ENCODE measurements at regions not wholly inside any gene's neighbourhood (a gene's known extent, or its start where the extent isn't known, plus 50 kb on each side); places are given as distances from the start of the nearest gene placed in this dataset.

- Histone ChIP-seq H3K27me3 (replicated peaks) (peaks cover 3% of the 10 kb centered on the region; the same call in 1 of the 2 replicates), H3K9me3 (replicated peaks) (no peaks in the 10 kb centered on the region), H3K36me3 (no peaks in the 10 kb centered on the region), H3K4me1 (replicated peaks) (no peaks in the 10 kb centered on the region), H3K27ac (no peak overlapping the region), H3K4me3 (no peak overlapping the region)
- DNase-seq (ENCODE audit: low read depth in 1 of 2, low spot score in 2 of 2): no peak
Observed at GRCh38 chr7:26468625-26469024, 177.0 kb downstream of the SNX10 start.

- DNase-seq (ENCODE audit: low read depth in 1 of 2, low spot score in 2 of 2): no peak
- Histone ChIP-seq H3K9me3 (replicated peaks) (no peaks in the 10 kb centered on the region), H3K4me3 (no peak overlapping the region), H3K27me3 (replicated peaks) (peaks cover 3% of the 10 kb centered on the region; the same call in 1 of the 2 replicates), H3K27ac (no peak overlapping the region), H3K4me1 (replicated peaks) (no peaks in the 10 kb centered on the region), H3K36me3 (no peaks in the 10 kb centered on the region)
Observed at GRCh38 chr7:26469188-26469587, 177.5 kb downstream of the SNX10 start.

GRCh38 chr7:26470691-26471090 is 179.0 kb downstream of the SNX10 start:
- Histone ChIP-seq H3K4me1 (replicated peaks) (no peaks in the 10 kb centered on the region), H3K27me3 (replicated peaks) (peaks cover 3% of the 10 kb centered on the region; the same call in 1 of the 2 replicates), H3K9me3 (replicated peaks) (no peaks in the 10 kb centered on the region), H3K4me3 (no peak overlapping the region), H3K36me3 (no peaks in the 10 kb centered on the region), H3K27ac (no peak overlapping the region)
- DNase-seq (ENCODE audit: low read depth in 1 of 2, low spot score in 2 of 2): no peak

GRCh38 chr7:26471306-26472075 is 179.8 kb downstream of the SNX10 start:
- Histone ChIP-seq H3K4me1 (replicated peaks) (no peaks in the 10 kb centered on the region), H3K4me3 (no peak overlapping the region), H3K9me3 (replicated peaks) (no peaks in the 10 kb centered on the region), H3K27me3 (replicated peaks) (peaks cover 3% of the 10 kb centered on the region; the same call in 1 of the 2 replicates), H3K27ac (no peak overlapping the region), H3K36me3 (no peaks in the 10 kb centered on the region)
- no peak for DNase-seq (ENCODE audit: low read depth in 1 of 2, low spot score in 2 of 2)

DNA sequence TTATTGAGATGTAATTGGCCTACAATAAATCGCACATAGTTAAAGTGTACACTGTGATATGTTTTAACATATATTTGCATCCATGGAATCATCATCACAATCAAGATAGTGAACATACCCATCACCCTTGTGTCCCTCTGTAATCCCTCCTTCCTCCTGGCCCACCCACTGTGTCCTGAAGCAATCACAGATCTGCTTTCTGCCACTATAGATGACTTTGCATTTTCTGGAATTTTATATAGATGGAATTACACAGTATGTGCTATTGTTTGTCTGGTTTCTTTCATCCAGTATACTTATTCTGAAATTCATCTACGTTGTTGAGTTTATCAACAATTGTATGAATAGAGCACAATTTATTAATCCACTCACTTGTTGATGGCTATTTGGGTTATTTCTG is 181.3 kb downstream of the SNX10 start:
- Histone ChIP-seq H3K9me3 (replicated peaks) (no peaks in the 10 kb centered on the region), H3K4me1 (replicated peaks) (no peaks in the 10 kb centered on the region), H3K27ac (no peak overlapping the region), H3K4me3 (no peak overlapping the region), H3K36me3 (no peaks in the 10 kb centered on the region), H3K27me3 (replicated peaks) (peaks cover 3% of the 10 kb centered on the region; the same call in 1 of the 2 replicates)
- no peak for DNase-seq (ENCODE audit: low read depth in 1 of 2, low spot score in 2 of 2)

DNA sequence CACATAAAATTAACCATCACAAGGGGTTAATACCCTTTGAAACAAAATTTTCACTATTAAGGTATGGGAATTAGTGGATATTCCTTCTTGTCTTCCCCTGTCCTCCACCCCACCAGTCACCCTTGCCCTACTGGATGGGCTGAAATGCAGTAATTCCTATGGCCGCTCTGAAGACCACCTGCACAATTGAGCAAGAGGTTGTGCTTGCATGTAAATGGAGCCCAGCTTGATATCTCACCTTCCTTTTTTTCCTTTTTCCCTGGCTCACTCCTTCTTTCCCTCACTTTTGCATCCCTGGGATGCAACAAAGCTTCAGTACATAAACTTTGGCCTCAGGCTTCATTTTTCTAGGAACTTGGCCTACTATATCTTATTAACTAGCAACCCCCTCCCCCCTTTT is 184.6 kb downstream of the SNX10 start:
- no peaks in the 10 kb centered on the region for H3K9me3 ChIP-seq (replicated peaks)
- no peak overlapping the region for H3K27ac ChIP-seq
- no peak for DNase-seq (ENCODE audit: low read depth in 1 of 2, low spot score in 2 of 2)
- no peaks in the 10 kb centered on the region; the same call in 1 of the 2 replicates for H3K27me3 ChIP-seq (replicated peaks)
- H3K4me1 ChIP-seq (replicated peaks): no peaks in the 10 kb centered on the region
- no peaks in the 10 kb centered on the region for H3K36me3 ChIP-seq
- no peak overlapping the region for H3K4me3 ChIP-seq

DNA sequence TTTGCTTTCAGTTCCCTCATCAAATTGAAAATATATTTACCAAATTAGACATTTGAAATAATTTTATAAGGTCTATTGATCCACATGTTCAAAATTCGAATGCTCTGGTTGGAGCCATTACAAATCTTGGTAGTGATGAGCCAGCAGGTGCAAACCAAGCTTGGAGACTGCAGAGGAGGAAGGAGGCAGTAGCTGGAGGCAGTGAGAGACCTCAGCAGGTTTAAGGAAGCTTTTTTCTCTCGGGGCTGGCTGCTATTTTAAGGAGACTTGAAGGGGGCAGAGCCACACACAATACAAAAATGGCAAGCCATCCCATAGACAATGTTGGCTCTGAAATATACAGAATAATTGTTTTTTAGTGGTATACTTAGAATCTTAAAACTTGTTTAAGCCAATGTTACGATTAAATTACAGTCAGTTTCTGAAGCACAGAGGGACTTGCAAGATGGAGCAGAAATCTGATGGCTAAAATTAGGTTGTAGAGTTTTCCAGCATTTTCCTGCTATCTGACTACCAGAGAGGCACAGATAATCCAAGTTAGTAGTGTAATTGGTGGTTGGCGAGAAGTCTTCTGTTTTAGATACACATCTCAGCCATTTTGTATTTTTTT is 185.8 kb downstream of the SNX10 start:
- Histone ChIP-seq H3K27me3 (replicated peaks) (no peaks in the 10 kb centered on the region; the same call in 1 of the 2 replicates), H3K4me1 (replicated peaks) (no peaks in the 10 kb centered on the region), H3K36me3 (no peaks in the 10 kb centered on the region), H3K4me3 (no peak overlapping the region), H3K9me3 (replicated peaks) (no peaks in the 10 kb centered on the region), H3K27ac (no peak overlapping the region)
- DNase-seq (ENCODE audit: low read depth in 1 of 2, low spot score in 2 of 2): no peak

DNA sequence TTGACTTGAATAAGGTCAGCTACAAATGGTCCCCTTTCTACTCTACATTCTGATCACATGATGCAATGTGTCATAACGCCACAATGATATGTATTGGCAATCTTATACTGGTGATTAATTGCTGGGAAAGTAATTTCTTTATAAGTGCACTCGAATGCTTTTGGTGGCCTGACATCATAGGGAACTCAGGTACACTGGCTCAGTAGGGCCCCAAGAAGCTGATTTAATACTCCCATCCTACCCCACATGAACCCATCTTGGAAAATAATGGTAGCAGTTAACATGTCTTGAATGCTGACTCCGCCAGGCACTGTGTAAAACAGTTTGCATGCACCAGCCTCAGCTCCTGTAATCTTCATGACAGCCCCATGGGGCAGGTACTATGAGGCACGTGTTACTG is 186.9 kb downstream of the SNX10 start:
- no peaks in the 10 kb centered on the region for H3K36me3 ChIP-seq
- no peak overlapping the region for H3K4me3 ChIP-seq
- no peaks in the 10 kb centered on the region for H3K9me3 ChIP-seq (replicated peaks)
- no peak overlapping the region for H3K27ac ChIP-seq
- no peak for DNase-seq (ENCODE audit: low read depth in 1 of 2, low spot score in 2 of 2)
- no peaks in the 10 kb centered on the region for H3K27me3 ChIP-seq (replicated peaks)
- no peaks in the 10 kb centered on the region for H3K4me1 ChIP-seq (replicated peaks)

GRCh38 chr7:26479581-26479980 is 187.9 kb downstream of the SNX10 start:
- H3K4me1 ChIP-seq (replicated peaks): no peaks in the 10 kb centered on the region
- no peak overlapping the region for H3K4me3 ChIP-seq
- no peak overlapping the region for H3K27ac ChIP-seq
- peaks cover 5% of the 10 kb centered on the region; the same call in 1 of the 2 replicates for H3K27me3 ChIP-seq (replicated peaks)
- H3K9me3 ChIP-seq (replicated peaks): no peaks in the 10 kb centered on the region
- no peaks in the 10 kb centered on the region for H3K36me3 ChIP-seq
- no peak for DNase-seq (ENCODE audit: low read depth in 1 of 2, low spot score in 2 of 2)

DNA sequence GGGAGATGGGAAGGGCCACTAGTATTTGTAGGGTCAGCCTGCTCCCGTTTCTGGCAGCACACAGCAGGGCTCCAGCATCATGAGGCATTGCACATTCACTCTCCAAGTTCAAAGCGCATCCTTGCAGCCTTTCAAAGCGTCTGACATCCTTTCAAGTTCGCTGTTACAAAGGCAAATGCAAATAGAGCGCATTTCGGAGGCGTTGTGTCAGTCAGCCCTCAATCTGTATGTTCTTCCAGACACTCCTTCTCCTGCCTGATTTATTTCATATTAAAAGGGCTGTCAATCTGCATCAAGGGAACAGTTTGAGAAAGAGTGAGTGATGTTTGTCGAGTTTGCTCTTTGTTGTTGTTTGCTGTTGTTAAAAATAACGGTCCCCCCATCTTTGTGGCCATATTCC is 188.5 kb downstream of the SNX10 start:
- Histone ChIP-seq H3K4me3 (no peak overlapping the region), H3K27ac (no peak overlapping the region), H3K27me3 (replicated peaks) (peaks cover 5% of the 10 kb centered on the region; the same call in 1 of the 2 replicates), H3K9me3 (replicated peaks) (no peaks in the 10 kb centered on the region), H3K4me1 (replicated peaks) (no peaks in the 10 kb centered on the region), H3K36me3 (no peaks in the 10 kb centered on the region)
- no peak for DNase-seq (ENCODE audit: low read depth in 1 of 2, low spot score in 2 of 2)

GRCh38 chr7:26482927-26483326 is 191.3 kb downstream of the SNX10 start:
- H3K4me3 ChIP-seq: no peak overlapping the region
- no peak for DNase-seq (ENCODE audit: low read depth in 1 of 2, low spot score in 2 of 2)
- no peaks in the 10 kb centered on the region for H3K9me3 ChIP-seq (replicated peaks)
- H3K27me3 ChIP-seq (replicated peaks): peaks cover 5% of the 10 kb centered on the region; the same call in 1 of the 2 replicates
- H3K27ac ChIP-seq: no peak overlapping the region
- no peaks in the 10 kb centered on the region for H3K36me3 ChIP-seq
- H3K4me1 ChIP-seq (replicated peaks): no peaks in the 10 kb centered on the region

DNA sequence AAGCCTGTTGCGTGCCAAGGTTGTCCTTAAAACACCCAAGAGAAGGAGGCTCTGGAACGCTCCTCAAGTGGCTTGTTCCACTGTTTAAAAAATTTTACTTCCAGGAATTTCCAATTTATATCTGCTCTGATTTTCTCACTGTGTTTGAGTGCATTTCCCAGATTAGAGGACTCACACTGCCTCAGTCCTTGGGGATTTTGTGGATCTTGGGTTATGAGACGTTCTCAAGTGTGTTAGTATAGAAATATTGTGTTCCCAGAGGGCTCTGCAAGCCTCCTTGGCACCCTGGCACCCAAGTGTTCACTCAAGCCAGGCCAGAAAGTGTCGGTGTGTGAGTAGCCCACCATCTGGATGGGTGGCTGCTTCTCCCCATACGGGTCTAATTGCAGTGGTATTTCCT is 192.2 kb downstream of the SNX10 start:
- no peak overlapping the region for H3K27ac ChIP-seq
- no peak for DNase-seq (ENCODE audit: low read depth in 1 of 2, low spot score in 2 of 2)
- no peaks in the 10 kb centered on the region for H3K4me1 ChIP-seq (replicated peaks)
- no peak overlapping the region for H3K4me3 ChIP-seq
- peaks cover 5% of the 10 kb centered on the region; the same call in 1 of the 2 replicates for H3K27me3 ChIP-seq (replicated peaks)
- H3K9me3 ChIP-seq (replicated peaks): no peaks in the 10 kb centered on the region
- H3K36me3 ChIP-seq: no peaks in the 10 kb centered on the region

DNA sequence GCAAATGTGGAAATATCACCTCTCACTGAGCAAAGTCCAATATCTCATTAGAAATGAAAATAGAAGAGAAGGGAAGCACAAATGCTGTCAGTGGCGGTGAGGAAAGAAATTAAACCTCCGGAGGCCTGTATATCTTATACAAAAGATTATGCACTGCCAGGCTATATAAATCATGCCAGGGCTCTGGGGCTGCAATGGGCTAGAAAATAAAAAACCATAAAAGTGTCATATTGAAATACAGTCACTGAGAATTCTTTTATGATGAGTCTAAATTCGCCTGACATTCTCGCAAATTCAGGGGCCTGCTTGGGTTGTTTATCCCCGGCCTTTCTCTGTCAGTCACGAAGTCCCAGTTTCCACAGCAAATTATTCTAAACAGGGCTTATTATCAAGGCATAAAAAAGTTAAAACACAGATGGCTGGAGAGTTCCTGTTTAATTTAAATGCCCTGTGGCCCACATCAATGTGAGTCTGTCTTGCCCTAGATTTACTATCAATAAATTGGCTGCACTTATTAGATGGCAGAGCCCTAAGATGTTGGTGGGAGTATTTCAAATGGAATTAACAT is 193.8 kb downstream of the SNX10 start:
- Histone ChIP-seq H3K27ac (no peak overlapping the region), H3K27me3 (replicated peaks) (peaks cover 5% of the 10 kb centered on the region; the same call in 1 of the 2 replicates), H3K4me3 (no peak overlapping the region), H3K36me3 (no peaks in the 10 kb centered on the region), H3K9me3 (replicated peaks) (no peaks in the 10 kb centered on the region), H3K4me1 (replicated peaks) (no peaks in the 10 kb centered on the region)
- DNase-seq (ENCODE audit: low read depth in 1 of 2, low spot score in 2 of 2): no peak

DNA sequence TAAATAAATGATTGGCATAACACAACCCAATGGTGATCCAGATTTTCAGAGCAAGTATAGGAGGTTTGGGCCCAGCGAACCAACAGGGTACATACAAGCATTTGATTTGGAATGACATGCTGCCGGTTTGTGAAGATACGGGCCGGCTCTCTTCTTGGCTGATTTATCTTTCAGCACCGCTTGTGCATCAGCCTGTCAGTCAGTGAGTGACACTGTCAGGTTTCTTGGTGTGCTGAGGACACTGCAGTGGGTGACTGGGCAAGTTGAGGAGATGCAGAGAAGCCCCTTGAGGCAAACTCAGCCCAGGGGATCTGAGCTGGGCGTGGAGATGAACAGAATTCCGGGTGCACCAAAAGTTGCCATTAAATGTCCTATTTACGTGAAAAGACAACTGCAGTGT is 194.5 kb downstream of the SNX10 start:
- Histone ChIP-seq H3K27me3 (replicated peaks) (peaks cover 5% of the 10 kb centered on the region; the same call in 1 of the 2 replicates), H3K36me3 (no peaks in the 10 kb centered on the region), H3K4me3 (no peak overlapping the region), H3K9me3 (replicated peaks) (no peaks in the 10 kb centered on the region), H3K4me1 (replicated peaks) (no peaks in the 10 kb centered on the region), H3K27ac (no peak overlapping the region)
- no peak for DNase-seq (ENCODE audit: low read depth in 1 of 2, low spot score in 2 of 2)

Data from SJSA1 (cell line).